GM18517 (cell line): ENCODE measurements at regions not wholly inside any gene's neighbourhood (a gene's known extent, or its start where the extent isn't known, plus 50 kb on each side); places are given as distances from the start of the nearest gene placed in this dataset.
"Not testable (repeated sequence)": the region's sequence is repeated elsewhere in the genome, so short reads cannot be mapped to it uniquely, and the experiment has no call there.

Source experiments
- ATAC-seq: cut with Tn5 transposase; IDR thresholded peaks from one replicate; pipeline ENCODE4 v1.9.1; 2021; ENCODE audit warnings: mild to moderate bottlenecking, moderate library complexity; ENCODE audit not compliant: unreplicated experiment

DNA sequence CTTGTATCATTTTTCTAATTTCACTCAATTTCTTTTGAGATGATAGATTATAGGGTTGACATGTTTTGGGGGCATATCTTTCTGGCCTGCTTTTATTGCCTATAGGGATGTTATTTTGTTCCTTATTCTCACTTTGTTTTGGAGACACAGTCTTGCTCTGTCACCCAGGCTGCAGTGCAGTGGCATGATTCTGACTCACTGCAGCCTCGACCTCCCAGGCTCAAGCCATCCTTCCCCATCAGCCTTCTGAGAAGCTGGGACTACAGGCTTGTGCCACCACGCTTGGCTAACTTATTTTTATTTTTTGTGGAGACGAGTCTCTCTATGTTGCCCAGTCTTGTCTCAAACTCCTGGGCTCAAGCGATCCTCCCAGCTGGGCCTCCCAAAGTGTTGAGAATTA lies 72.8 kb upstream of the FAN1 start:
- no peak for ATAC-seq

DNA sequence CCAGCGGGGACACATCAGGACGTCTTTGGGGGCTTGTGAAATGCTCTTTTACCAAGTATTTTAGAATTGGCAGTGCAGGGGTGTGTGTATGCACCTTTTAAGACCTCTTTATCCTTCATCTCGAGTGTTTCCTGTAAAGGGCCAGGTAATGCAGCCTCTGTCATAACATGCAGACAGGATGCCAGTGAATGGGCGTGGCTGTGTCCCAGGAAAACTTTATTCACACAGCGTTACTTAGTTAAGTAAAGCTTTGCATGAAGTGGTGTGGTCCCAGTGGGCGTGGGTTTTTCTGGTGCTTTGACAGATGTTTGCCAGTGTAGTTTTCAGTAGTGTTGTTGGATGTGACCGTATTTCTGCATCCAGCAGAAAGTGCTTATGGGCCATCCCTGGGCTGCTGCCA lies 70.3 kb upstream of the FAN1 start:
- not testable (repeated sequence) for ATAC-seq

GRCh38 chr15:30841639-30842038 lies 62.1 kb upstream of the FAN1 start:
- ATAC-seq = not testable (repeated sequence)

DNA sequence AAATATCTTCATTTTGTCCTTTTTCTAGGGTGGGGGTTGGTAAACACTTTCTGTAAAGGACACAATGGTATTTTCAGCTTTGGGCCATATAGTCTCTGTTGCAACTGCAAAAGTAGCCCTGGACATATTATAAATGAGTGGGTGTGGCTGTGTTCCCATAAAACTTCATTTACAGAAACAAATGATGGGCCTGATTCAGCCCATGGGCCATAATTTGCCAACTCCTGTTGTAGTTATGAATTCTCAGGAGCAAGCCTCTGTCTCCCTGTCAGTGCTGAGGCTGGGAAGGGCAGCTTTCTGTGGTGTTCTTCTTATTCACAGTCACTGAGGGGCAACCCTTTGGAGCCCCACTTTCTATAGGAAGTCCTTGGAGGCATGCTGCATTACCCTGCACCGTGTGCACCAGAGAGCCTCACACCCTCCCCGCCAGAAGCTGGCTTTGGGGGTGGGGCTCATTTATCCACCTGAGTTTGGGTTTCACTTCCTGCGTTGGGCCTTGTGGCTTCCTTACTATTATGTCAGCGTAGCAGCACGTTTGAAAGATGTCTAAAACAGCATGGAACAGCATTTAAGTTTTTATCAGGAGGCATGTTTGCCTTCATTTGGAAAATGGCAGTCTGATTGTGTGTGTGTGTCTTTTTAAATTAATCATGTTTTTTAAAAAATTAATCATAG lies 60.8 kb upstream of the FAN1 start:
- ATAC-seq = not testable (repeated sequence)

DNA sequence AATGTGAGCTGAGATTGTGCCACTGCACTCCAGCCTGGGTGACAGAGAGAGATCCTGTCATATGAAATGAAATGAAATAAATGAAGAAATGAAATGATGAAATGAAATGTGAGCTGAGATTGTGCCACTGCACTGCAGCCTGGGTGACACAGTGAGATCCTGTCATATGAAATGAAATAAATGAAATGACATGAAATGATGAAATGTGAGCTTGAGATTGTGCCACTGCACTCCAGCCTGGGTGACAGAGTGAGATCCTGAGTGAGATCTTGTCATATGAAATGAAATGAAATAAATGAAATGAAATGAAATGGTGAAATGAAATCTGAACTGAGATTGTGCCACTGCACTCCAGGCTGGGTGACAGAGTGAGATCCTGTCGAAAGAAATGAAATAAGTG lies 58.2 kb upstream of the FAN1 start:
- not testable (repeated sequence) for ATAC-seq
